Endothelial cell of umbilical vein (primary cell): ENCODE measurements at regions not wholly inside any gene's neighbourhood (a gene's known extent, or its start where the extent isn't known, plus 50 kb on each side); places are given as distances from the start of the nearest gene placed in this dataset.

Experiments
- BruUV-seq: library from RNA; stranded (reverse); fragments of 400-500 nt; replicated peaks from 2 replicates; lab custom pipeline; 2021; lab: Mats Ljungman, UMichigan
- CTCF ChIA-PET: fragments of 300-600, 350-600 bp; sonication (Branson Sonifier 250); formaldehyde crosslinking; loops from one replicate; lab custom pipeline; 2021; ENCODE audit warnings: antibody characterized with exemption, inconsistent platforms; lab: Charles Lee
- POLR2A ChIA-PET: fragments of 300-600, 350-600 bp; sonication (Branson Sonifier 250); formaldehyde crosslinking; loops from one replicate; lab custom pipeline; 2021; ENCODE audit warnings: antibody characterized with exemption, inconsistent platforms; lab: Charles Lee
- DNase-seq: peaks from one replicate; pipeline ENCODE4 v3.0.0-alpha.2; 2011; ENCODE audit warnings: low read depth, low spot score
- FAIRE-seq: peaks from 2 replicates; lab custom pipeline; 2011; peaks lifted over from hg19 to GRCh38; lab: Jason Lieb, UNC
- H2AFZ ChIP-seq: 2 replicates; pipeline ENCODE4 v1.6.0; 2012; ENCODE audit warnings: low read depth, low read length, control low read depth, inconsistent platforms
- H3K27ac ChIP-seq: 2 replicates; pipeline ENCODE4 v1.5.1; 2011; ENCODE audit warnings: low read depth, mild to moderate bottlenecking, control low read depth, low read length, moderate library complexity; ENCODE audit not compliant: insufficient read depth
- H3K27me3 ChIP-seq, 2 experiments: 2 replicates each; pipeline versions ENCODE4 v1.6.0 to v1.6.1; 2011; ENCODE audit warnings: low read length in 2 of 2, mixed read lengths in 1 of 2; ENCODE audit not compliant: control insufficient read depth in 2 of 2, insufficient read depth in 2 of 2
- H3K36me3 ChIP-seq, 2 experiments: 2 replicates in 1 of 2; 3 replicates in 1 of 2; pipeline ENCODE4 v1.5.1; 2011; ENCODE audit warnings: low read length in 2 of 2, mild to moderate bottlenecking in 1 of 2, moderate library complexity in 1 of 2; ENCODE audit not compliant: control insufficient read depth in 2 of 2, insufficient read depth in 2 of 2; ENCODE audit errors: extremely low read depth in 1 of 2
- H3K4me1 ChIP-seq: 3 replicates; pipeline ENCODE4 v1.5.1; 2011; ENCODE audit warnings: mild to moderate bottlenecking, low read length; ENCODE audit not compliant: control insufficient read depth, insufficient read depth; ENCODE audit errors: extremely low read depth
- H3K4me2 ChIP-seq: 2 replicates; pipeline ENCODE4 v1.6.1; 2011; ENCODE audit warnings: low read length, control low read depth, mixed read lengths; ENCODE audit not compliant: insufficient read depth
- H3K4me3 ChIP-seq, 3 experiments: fragments of 200-600 bp in 1 of 3; sonication (generic), shearing (Covaris generic) in 1 of 3; replicated peaks in 1 of 3; 2 replicates each; pipeline ENCODE4 v1.5.1; 2011 to 2016; ENCODE audit warnings: control low read depth in 3 of 3, low read length in 3 of 3, mild to moderate bottlenecking in 2 of 3, inconsistent platforms in 1 of 3, low read depth in 1 of 3, moderate library complexity in 1 of 3; ENCODE audit not compliant: insufficient read depth in 1 of 3
- H3K79me2 ChIP-seq: 2 replicates; pipeline ENCODE4 v1.6.0; 2012; ENCODE audit warnings: low read length, inconsistent platforms; ENCODE audit not compliant: control insufficient read depth, insufficient read depth
- H3K9ac ChIP-seq: replicated peaks from 2 replicates; pipeline ENCODE3; 2011; ENCODE audit warnings: low read length, control low read depth; ENCODE audit not compliant: insufficient read depth; ENCODE audit errors: extremely low read depth
- H3K9me1 ChIP-seq: replicated peaks from 3 replicates; pipeline ENCODE4 v1.6.0; 2011; ENCODE audit warnings: mild to moderate bottlenecking, low read length; ENCODE audit not compliant: control insufficient read depth, insufficient read depth; ENCODE audit errors: extremely low read depth
- H3K9me3 ChIP-seq: replicated peaks from 2 replicates; pipeline ENCODE4 v1.5.1; 2012; ENCODE audit warnings: low read length, inconsistent platforms; ENCODE audit not compliant: control insufficient read depth, insufficient read depth
- H4K20me1 ChIP-seq: replicated peaks from 2 replicates; pipeline ENCODE3; 2011; ENCODE audit warnings: mild to moderate bottlenecking, low read length; ENCODE audit not compliant: control insufficient read depth, insufficient read depth; ENCODE audit errors: extremely low read depth
- EZH2 ChIP-seq: IDR thresholded peaks from 2 replicates; pipeline ENCODE4 v1.6.1; 2012; ENCODE audit warnings: borderline replicate concordance, low read depth, mild to moderate bottlenecking, moderate library complexity, low read length, inconsistent platforms; ENCODE audit not compliant: severe bottlenecking
- FOS ChIP-seq: IDR thresholded peaks from 2 replicates; pipeline ENCODE4 v1.6.1; 2011; ENCODE audit warnings: mild to moderate bottlenecking, low read length, moderate library complexity, borderline replicate concordance; ENCODE audit not compliant: insufficient read depth
- MYC ChIP-seq: IDR thresholded peaks from one replicate; pipeline ENCODE4 v1.6.1; 2011; ENCODE audit warnings: mild to moderate bottlenecking, low read depth, low read length
- dilution Hi-C: fragments of 300-500 bp; cut with MboI; formaldehyde crosslinking; loops from one replicate; pipeline ENCODE4 v1.15.0; 2019; ENCODE audit warnings: low sequenced_read_pairs; ENCODE audit not compliant: extremely low pct_ligation_motif_present
- intact Hi-C: fragments of 100-400 bp; cut with micrococcal nuclease; formaldehyde crosslinking; loops from one replicate; pipeline ENCODE4 v1.10.0; 2022
- TF ChIP-seq, protein P1 (sequence below): IDR thresholded peaks from 2 replicates; pipeline ENCODE4 v1.6.1; 2011; ENCODE audit not compliant: insufficient read depth, insufficient read length

DNA sequence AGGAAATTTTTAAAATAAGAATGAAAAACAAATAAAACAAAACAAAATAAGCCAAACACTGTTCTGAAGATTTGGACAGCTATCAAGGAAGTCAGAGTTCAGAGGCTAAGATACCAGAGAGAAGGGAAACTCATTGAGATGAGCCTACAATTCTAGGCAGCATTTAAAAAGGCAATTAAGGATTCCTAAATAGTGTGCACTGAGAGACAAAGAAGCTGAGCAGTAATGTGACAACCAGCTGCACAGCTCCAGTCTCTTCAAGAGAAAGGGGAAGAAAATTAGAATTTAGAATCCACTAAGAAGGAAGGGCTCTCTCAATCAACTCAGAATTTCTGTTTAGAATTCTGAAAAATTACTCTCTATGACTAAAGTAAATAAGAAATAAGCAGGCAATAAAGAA, 246.7 kb upstream of the COX7C start:
- no peaks in the 10 kb centered on the region for H3K79me2 ChIP-seq
- BruUV-seq, result no TSS peak
- H3K4me1 ChIP-seq, result no peaks in the 10 kb centered on the region
- no peaks in the 10 kb centered on the region for H3K36me3 ChIP-seq
- H3K27ac ChIP-seq, result no peak overlapping the region
- dilution Hi-C loops (no loop called here), intact Hi-C loops (no loop called here)
- H3K4me2 ChIP-seq, result no peak overlapping the region
- no peak overlapping the region for H3K4me3 ChIP-seq
- H2AFZ ChIP-seq, result no peak overlapping the region
- no peak overlapping the region for H3K9ac ChIP-seq
- ChIA-PET CTCF (no interaction called here), POLR2A (no interaction called here)
- no peak for FAIRE-seq
- no peaks in the 10 kb centered on the region for H3K9me3 ChIP-seq
- no peaks in the 10 kb centered on the region for H4K20me1 ChIP-seq
- no peaks in the 10 kb centered on the region for H3K9me1 ChIP-seq
- no peak for DNase-seq
- no peaks in the 10 kb centered on the region for H3K27me3 ChIP-seq
- no peak for TF ChIP-seq EZH2

DNA sequence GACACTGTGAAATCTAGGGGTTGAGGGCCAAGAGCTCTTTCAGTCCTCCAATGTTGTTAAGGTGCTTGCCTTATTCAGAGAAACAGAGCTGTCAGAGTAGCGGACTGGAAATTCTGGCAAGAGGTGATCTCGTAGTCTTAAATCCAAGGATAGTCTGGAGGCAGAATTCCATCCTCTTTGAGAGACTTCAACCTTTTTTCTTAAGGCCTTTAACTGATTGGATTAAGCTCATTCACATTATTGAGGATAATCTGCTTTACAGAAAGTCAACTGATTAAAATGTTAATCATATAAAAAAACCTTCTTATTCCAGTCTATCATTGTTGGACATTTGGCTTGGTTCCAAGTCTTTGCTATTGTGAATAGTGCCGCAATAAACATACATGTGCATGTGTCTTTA, 243.1 kb upstream of the COX7C start:
- H3K9me1 ChIP-seq, result no peaks in the 10 kb centered on the region
- DNase-seq, result no peak
- H3K9ac ChIP-seq, result no peak overlapping the region
- dilution Hi-C loops (no loop called here), intact Hi-C loops (no loop called here)
- H2AFZ ChIP-seq, result no peak overlapping the region
- no peak for FAIRE-seq
- no peak overlapping the region for H3K27ac ChIP-seq
- ChIA-PET CTCF (no interaction called here), POLR2A (no interaction called here)
- H3K4me1 ChIP-seq, result no peaks in the 10 kb centered on the region
- no peaks in the 10 kb centered on the region for H3K9me3 ChIP-seq
- H3K4me2 ChIP-seq, result no peak overlapping the region
- no peaks in the 10 kb centered on the region for H3K79me2 ChIP-seq
- H4K20me1 ChIP-seq, result no peaks in the 10 kb centered on the region
- TF ChIP-seq EZH2 (no peak), MYC (no peak), FOS (no peak)
- TF ChIP-seq, protein P1, sequence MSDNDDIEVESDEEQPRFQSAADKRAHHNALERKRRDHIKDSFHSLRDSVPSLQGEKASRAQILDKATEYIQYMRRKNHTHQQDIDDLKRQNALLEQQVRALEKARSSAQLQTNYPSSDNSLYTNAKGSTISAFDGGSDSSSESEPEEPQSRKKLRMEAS, result no peak
- H3K36me3 ChIP-seq, result no peaks in the 10 kb centered on the region
- H3K27me3 ChIP-seq, result no peaks in the 10 kb centered on the region
- no peak overlapping the region for H3K4me3 ChIP-seq
- BruUV-seq, result no TSS peak
